Glomerular visceral epithelial cell (primary cell): ENCODE measurements at regions not wholly inside any gene's neighbourhood (a gene's known extent, or its start where the extent isn't known, plus 50 kb on each side); places are given as distances from the start of the nearest gene placed in this dataset.
A peak's percentile ranks its signal among the peaks of the same experiment; 100 is the strongest.

Experiments used
- DNase-seq: peaks from one replicate; pipeline ENCODE4 v3.0.0-alpha.2; 2016; ENCODE audit errors: extremely low spot score

DNA sequence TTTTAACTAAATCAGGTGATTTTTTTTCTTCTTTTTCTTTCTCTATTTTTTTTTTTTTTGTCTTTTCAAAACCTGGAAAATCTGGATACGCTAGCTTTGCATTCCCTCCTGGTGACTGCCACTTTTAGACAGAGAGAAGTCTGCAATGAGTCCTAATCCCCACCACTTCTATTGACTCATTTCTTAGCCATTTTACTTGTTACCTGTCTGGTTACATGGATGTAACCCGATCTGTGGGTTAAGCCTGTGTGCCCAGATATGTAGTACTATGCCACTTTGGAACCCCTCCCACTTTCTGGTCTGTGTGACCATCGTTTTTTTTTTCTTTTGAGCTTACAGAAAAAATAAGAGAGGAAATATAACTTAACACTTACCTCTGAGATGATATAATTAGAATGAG, 817.8 kb upstream of the PCDH9 start:
- DNase-seq: no peak

DNA sequence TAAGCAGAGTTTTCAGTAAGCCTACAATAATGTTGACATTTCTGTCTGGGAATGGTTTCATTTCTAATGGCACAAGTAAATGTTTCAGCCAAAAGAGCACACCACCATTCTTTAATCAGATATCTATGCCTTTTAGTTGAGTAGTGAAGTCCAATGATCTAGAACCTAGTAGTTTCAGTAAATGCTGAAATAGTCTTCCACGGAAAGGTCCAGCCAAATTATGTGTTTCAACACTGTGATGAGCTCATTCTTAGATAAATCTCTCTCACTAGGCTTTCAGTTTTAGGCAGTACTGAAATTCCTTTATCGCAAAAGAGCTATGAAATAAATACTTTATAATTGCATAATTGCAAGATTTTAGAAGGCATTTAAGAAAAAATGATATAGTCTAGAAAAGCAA, 816.8 kb upstream of the PCDH9 start:
- DNase-seq: no peak

- peak; percentile 26 for DNase-seq
Observed at GRCh38 chr13:68030152-68030809, 800.1 kb upstream of the PCDH9 start.

DNA sequence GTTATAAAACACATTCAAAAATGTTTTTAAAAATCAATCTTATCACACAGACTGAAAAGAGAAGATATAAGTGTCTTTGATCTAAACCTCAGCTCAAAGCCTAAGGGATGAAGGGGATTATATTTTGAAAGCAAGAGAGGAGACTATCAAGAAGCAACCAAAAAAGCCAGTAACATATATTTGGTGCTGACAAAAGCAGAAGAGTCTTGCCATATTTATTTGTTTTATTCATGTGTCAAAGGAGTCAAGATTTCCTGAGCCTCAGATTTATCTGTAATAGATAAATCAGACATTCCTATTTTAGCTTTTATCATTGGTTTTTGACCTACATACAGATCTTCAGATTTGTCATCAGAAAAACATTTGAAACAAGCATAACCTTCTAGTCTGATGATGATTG, 798.6 kb upstream of the PCDH9 start:
- DNase-seq: no peak

DNA sequence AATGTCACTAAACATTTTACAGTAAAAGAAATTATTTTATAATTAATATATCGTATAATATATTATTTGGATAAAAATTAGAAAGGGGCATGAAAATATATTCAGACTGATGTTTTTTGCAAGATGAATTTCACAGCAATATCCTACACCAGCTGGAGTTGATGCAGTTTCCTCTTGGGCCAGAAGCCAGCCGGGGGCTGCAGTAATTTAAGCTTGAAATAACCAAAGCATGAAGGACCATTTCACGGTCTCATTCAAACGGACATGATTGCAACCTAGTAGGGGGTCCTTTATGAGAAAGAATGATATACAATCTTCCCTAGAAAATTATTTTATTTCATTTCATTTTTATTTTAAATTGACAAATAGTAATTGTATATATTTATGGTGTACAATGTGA, 797.2 kb upstream of the PCDH9 start:
- DNase-seq: no peak

DNA sequence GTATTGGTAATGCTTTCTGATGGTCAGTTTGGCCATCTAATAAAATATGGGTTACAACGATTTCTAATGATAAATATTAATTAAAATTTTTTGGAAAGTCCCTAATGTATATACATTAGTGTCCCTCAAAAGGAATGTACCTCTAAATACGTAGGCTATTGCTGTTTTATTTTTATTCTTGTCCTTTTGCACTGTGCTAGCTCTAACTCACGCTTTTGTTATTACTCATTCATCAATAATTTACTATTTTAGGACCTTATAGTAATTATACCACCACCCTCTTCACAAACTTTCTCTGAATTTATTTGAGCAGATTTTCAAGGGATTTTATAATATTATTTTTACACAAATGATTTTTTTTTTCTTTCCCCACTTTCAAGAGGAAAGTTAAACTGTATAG, 795.9 kb upstream of the PCDH9 start:
- no peak for DNase-seq

GRCh38 chr13:68025604-68026003, 795.5 kb upstream of the PCDH9 start:
- DNase-seq: no peak

DNA sequence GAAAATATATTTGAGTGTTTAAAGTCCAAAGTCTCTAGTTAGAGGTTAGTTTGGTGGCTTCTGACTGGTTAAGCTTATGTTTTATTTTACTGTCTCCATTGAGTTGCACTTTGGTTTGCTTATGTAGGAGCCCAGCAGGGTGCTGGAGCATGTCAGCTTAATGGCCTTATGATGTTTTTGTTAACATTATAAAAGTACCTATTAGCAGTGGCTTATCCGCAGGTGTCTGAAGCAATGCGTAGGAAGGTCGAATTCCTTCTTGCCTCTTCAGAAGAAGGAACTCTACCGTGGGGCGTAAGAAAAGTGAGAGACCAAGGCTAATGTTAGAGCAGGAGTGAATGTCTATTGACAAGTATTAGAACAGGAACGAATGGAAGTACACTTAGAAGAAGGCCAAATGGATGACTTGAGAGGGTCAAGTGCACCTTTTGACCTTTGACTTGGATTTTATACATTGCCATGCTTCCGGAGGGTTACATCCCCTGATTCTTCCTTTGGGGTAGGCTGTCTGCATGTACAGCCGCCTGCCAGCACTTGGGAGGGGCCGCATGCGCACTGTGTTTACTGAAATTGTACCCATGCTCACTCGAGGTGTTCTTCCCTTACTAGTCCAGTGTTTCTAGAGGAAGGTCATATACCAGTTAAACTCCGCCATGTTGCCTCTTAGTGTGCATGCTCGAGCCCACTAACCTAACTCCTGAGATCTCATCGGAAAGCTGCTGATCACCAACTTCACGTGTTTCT, 793.9 kb upstream of the PCDH9 start:
- DNase-seq: no peak

- no peak for DNase-seq
Observed at GRCh38 chr13:68019901-68020300, 789.8 kb upstream of the PCDH9 start.

GRCh38 chr13:68009546-68009945, 779.4 kb upstream of the PCDH9 start:
- DNase-seq: no peak

DNA sequence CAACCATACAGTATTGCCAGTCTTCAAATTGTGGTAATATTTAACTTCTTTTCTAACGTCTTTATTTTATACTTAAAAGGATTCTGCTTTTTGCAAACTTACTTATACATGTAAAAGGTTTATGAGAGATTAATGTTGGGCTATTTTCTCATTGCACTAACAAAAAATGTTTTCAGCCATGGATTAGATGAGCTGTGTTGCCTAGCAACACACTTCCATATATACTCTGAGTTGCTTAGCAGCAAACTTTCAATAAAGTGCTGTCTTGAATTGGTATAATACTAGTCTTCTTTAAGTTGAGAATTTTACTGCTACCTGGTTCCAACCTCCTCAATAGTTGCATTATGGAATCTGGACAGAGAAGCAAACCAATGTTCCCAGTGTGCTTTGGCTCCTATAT, 777.4 kb upstream of the PCDH9 start:
- no peak for DNase-seq

GRCh38 chr13:67996101-67996500, 766.0 kb upstream of the PCDH9 start:
- no peak for DNase-seq

- no peak for DNase-seq
Observed at GRCh38 chr13:67990868-67991267, 760.7 kb upstream of the PCDH9 start.

DNA sequence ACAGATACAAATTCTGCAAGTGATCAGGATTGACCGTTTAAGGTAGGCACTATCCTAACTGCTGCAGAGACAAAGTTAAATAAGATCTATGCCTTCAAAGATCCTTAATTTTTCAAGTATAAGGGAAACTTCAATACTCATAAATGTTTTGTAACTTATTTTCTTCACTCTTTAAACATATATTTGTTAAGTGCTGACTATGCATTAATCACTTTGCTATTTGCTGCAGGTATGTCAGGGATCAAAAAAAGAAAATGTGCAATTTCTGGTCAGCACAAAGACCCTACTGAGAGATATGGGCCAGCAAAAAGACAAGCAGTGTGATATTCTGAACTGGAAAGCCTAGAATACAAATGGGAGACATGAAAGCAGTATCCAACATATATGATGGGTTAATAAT, 756.1 kb upstream of the PCDH9 start:
- no peak for DNase-seq

DNA sequence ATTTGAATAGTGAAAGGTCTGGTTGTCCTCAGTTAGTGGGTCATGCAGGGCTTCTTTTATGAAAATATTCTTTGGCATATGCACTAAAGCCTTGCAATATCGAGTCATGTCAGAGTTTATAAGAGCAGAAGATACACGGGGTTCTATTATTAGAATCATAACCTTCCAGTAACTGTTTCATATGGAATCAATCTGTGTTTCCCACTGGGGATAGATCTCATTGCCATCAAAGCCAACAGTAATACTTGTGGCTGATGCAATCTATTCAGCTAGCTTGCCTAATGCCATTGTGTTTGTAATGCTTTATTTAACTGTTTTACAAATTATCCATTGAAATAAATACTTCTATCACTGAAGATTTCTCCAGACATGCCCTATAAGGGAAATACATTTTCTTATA, 746.9 kb upstream of the PCDH9 start:
- DNase-seq: no peak

- DNase-seq: no peak
Observed at GRCh38 chr13:67971291-67971690, 741.2 kb upstream of the PCDH9 start.

DNA sequence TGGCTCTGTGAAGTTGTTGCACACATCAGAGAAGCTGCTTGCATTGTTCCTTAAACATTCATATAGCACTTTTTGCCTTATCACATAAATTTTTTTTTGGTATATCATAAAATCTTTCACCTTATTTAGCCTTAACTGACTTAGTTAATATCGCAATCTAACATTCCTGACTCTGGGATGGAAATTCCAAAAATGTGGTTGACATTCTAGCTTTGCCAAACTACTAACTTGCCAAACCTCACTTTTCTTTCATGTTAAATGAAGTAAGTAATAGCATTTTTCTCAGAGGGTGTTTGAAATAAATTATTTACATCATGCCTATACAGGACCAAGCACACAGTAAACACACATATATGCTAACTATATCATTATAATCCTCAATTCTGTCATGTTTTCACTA, 736.9 kb upstream of the PCDH9 start:
- DNase-seq: no peak

DNA sequence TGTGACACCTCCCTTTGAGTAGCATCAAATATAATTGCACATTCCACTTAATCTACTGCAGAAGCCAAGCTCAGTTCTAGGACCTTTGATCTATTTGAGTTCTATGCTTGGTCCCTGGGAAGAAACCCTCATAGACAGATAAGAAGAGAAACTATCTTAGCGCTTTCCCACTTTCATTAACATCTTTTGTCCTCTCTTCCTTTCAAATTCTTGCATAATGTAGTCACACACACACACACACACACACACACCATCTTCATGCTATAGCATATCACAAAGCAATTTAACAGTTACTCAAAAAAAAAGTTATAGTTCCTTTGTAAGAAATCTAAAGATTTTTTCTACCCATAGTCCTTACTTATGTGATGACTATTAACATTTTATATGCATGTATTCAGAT, 735.9 kb upstream of the PCDH9 start:
- no peak for DNase-seq

DNA sequence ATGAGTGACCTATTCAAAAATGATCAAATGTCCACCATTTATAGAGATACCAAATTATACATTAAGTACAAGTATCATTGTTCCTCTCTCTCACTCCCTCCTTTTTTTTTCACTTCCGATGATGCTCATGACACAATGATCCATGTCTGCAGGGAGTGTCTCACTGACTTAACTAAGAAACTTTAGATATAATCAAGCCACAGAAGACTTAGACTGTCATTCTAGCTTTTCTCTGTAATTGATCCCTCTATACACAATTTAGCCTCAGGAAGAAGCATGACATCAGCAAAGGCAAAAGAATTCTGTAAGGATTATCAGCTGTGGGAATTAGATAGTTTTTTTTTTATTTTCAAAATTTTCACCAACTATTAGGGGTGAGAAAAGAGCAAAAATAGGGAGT, 734.9 kb upstream of the PCDH9 start:
- DNase-seq: no peak

- no peak for DNase-seq
Observed at GRCh38 chr13:67964091-67964490, 734.0 kb upstream of the PCDH9 start.

GRCh38 chr13:67961331-67961730, 731.2 kb upstream of the PCDH9 start:
- no peak for DNase-seq

- DNase-seq: no peak
Observed at GRCh38 chr13:67951431-67951830, 721.3 kb upstream of the PCDH9 start.

DNA sequence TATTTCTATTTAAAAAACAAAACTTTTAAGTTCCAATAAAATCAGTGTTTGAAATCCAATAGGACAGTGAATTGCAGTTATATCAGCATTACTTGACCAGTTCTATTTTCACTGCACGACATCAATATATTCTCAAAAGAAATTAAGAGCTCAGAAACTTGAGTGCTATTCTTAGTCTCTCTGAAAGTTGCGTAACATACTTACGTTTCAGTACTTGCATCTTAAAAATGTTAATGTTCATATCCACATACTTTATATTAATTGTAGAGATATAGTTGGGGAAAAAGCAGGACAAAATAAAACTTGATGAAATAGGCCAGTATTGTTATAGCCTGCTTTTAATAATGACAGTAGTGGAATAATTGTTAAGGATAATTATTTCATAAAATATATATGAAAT, 720.5 kb upstream of the PCDH9 start:
- no peak for DNase-seq

GRCh38 chr13:67946131-67946530, 716.0 kb upstream of the PCDH9 start:
- DNase-seq: no peak
